Fibroblast of lung (primary cell): ENCODE measurements at regions not wholly inside any gene's neighbourhood (a gene's known extent, or its start where the extent isn't known, plus 50 kb on each side); places are given as distances from the start of the nearest gene placed in this dataset.

Experiments
- DNase-seq, 2 donors: peaks; one replicate each; pipeline versions ENCODE4 v3.0.0 to v3.0.0-alpha.2; 2010; ENCODE audit warnings: low read depth in 2 of 2
- H2AFZ ChIP-seq: 2 replicates; pipeline ENCODE4 v1.5.1; 2012; ENCODE audit warnings: low read length, control low read depth, inconsistent platforms
- H3K27ac ChIP-seq: 2 replicates; pipeline ENCODE4 v1.5.1; 2011; ENCODE audit warnings: low read length, control low read depth; ENCODE audit not compliant: insufficient read depth
- H3K27me3 ChIP-seq: 2 replicates; pipeline ENCODE4 v1.5.1; 2011; ENCODE audit warnings: mild to moderate bottlenecking, low read length; ENCODE audit not compliant: control insufficient read depth, insufficient read depth
- H3K36me3 ChIP-seq: 2 replicates; pipeline ENCODE4 v1.5.1; 2011; ENCODE audit warnings: low read length; ENCODE audit not compliant: control insufficient read depth, insufficient read depth
- H3K4me1 ChIP-seq: 2 replicates; pipeline ENCODE4 v1.5.1; 2011; ENCODE audit warnings: low read length; ENCODE audit not compliant: control insufficient read depth, insufficient read depth; ENCODE audit errors: extremely low read depth
- H3K4me2 ChIP-seq: 2 replicates; pipeline ENCODE4 v1.5.1; 2011; ENCODE audit warnings: low read length, control low read depth; ENCODE audit not compliant: insufficient read depth; ENCODE audit errors: extremely low read depth
- H3K4me3 ChIP-seq, 4 experiments: fragments of 200-600 bp in 1 of 4; sonication (generic) in 1 of 4; replicated peaks in 1 of 4; 2 replicates each; pipeline ENCODE4 v1.5.1; 2011 to 2016; ENCODE audit warnings: low read length in 4 of 4, low read depth in 3 of 4, mild to moderate bottlenecking in 3 of 4, control low read depth in 2 of 4, inconsistent platforms in 1 of 4, mixed read lengths in 1 of 4; ENCODE audit not compliant: insufficient read depth in 1 of 4; ENCODE audit errors: control extremely low read depth in 1 of 4
- H3K79me2 ChIP-seq: 2 replicates; pipeline ENCODE4 v1.5.1; 2012; ENCODE audit warnings: mild to moderate bottlenecking, low read length, inconsistent platforms; ENCODE audit not compliant: control insufficient read depth, insufficient read depth
- H3K9ac ChIP-seq: 2 replicates; pipeline ENCODE4 v1.5.1; 2011; ENCODE audit warnings: mild to moderate bottlenecking, low read length, control low read depth; ENCODE audit not compliant: insufficient read depth
- H3K9me3 ChIP-seq: 2 replicates; pipeline ENCODE4 v1.5.1; 2012; ENCODE audit warnings: low read depth, low read length; ENCODE audit not compliant: control insufficient read depth, insufficient read depth
- H4K20me1 ChIP-seq: 2 replicates; pipeline ENCODE4 v1.5.1; 2011; ENCODE audit warnings: low read length; ENCODE audit not compliant: control insufficient read depth, insufficient read depth; ENCODE audit errors: extremely low read depth
- CTCF ChIP-seq, 2 donors: IDR thresholded peaks in 1 of 2; conservative IDR thresholded peaks in 1 of 2; 1 replicate in 1 of 2; 2 replicates in 1 of 2; pipeline ENCODE4 v1.5.1; 2011 to 2012; ENCODE audit warnings: low read length in 2 of 2, control low read depth in 1 of 2, inconsistent platforms in 1 of 2, low read depth in 1 of 2, mild to moderate bottlenecking in 1 of 2
- EZH2 ChIP-seq: IDR thresholded peaks from 2 replicates; pipeline ENCODE4 v1.5.1; 2012; ENCODE audit warnings: low read length, control low read depth, mild to moderate bottlenecking; ENCODE audit errors: missing control alignments

- TF ChIP-seq CTCF (conservative IDR thresholded peaks at IDR 0.05 in 1 of 2, IDR thresholded peaks at IDR 0.05 in 1 of 2; ENCODE audit: low read depth in 1 of 2, low read length in 2 of 2) = no peak
- TF ChIP-seq EZH2 = no peak
- no peak overlapping the region for H3K27ac ChIP-seq
- no peaks in the 10 kb centered on the region for H4K20me1 ChIP-seq
- no peak overlapping the region for H3K9ac ChIP-seq
- H3K4me2 ChIP-seq = no peak overlapping the region
- H3K27me3 ChIP-seq = no peaks in the 10 kb centered on the region
- no peaks in the 10 kb centered on the region for H3K36me3 ChIP-seq
- no peaks in the 10 kb centered on the region for H3K9me3 ChIP-seq
- no peak overlapping the region for H3K4me3 ChIP-seq
- H3K79me2 ChIP-seq = no peaks in the 10 kb centered on the region
- H3K4me1 ChIP-seq = no peaks in the 10 kb centered on the region
- H2AFZ ChIP-seq = no peak overlapping the region
- DNase-seq = peak in 1 of 2 donors; percentile 76
These were observed 145.5 kb upstream of the SPRY2 start for GRCh38 chr13:80486402-80486801.

- no peak overlapping the region for H3K9ac ChIP-seq
- H3K4me3 ChIP-seq = no peak overlapping the region
- no peaks in the 10 kb centered on the region for H3K4me1 ChIP-seq
- H3K79me2 ChIP-seq = no peaks in the 10 kb centered on the region
- no peak overlapping the region for H3K4me2 ChIP-seq
- no peaks in the 10 kb centered on the region for H3K36me3 ChIP-seq
- no peak overlapping the region for H3K27ac ChIP-seq
- no peak for DNase-seq
- TF ChIP-seq CTCF (conservative IDR thresholded peaks at IDR 0.05 in 1 of 2, IDR thresholded peaks at IDR 0.05 in 1 of 2; ENCODE audit: low read depth in 1 of 2, low read length in 2 of 2) (no peak), EZH2 (no peak)
- H2AFZ ChIP-seq = no peak overlapping the region
- no peaks in the 10 kb centered on the region for H3K9me3 ChIP-seq
- H4K20me1 ChIP-seq = no peaks in the 10 kb centered on the region
- H3K27me3 ChIP-seq = no peaks in the 10 kb centered on the region
These were observed 142.2 kb upstream of the SPRY2 start for GRCh38 chr13:80483157-80483556.

GRCh38 chr13:80481588-80481987 is 140.7 kb upstream of the SPRY2 start:
- no peaks in the 10 kb centered on the region for H3K36me3 ChIP-seq
- no peaks in the 10 kb centered on the region for H3K9me3 ChIP-seq
- H3K27me3 ChIP-seq = no peaks in the 10 kb centered on the region
- no peak overlapping the region for H3K4me3 ChIP-seq
- H2AFZ ChIP-seq = no peak overlapping the region
- H4K20me1 ChIP-seq = no peaks in the 10 kb centered on the region
- no peak for DNase-seq
- no peak overlapping the region for H3K4me2 ChIP-seq
- TF ChIP-seq CTCF (conservative IDR thresholded peaks at IDR 0.05 in 1 of 2, IDR thresholded peaks at IDR 0.05 in 1 of 2; ENCODE audit: low read depth in 1 of 2, low read length in 2 of 2) (no peak), EZH2 (no peak)
- H3K79me2 ChIP-seq = no peaks in the 10 kb centered on the region
- H3K9ac ChIP-seq = no peak overlapping the region
- H3K4me1 ChIP-seq = no peaks in the 10 kb centered on the region
- H3K27ac ChIP-seq = no peak overlapping the region
